Motor neuron (in vitro differentiated cells): ENCODE measurements at regions not wholly inside any gene's neighbourhood (a gene's known extent, or its start where the extent isn't known, plus 50 kb on each side); places are given as distances from the start of the nearest gene placed in this dataset.
"Not testable (repeated sequence)": the region's sequence is repeated elsewhere in the genome, so short reads cannot be mapped to it uniquely, and the experiment has no call there.

Source experiments
- ATAC-seq, 8 experiments: fragments of 200-7000 bp; cut with Tn5 transposase; replicated peaks in 6 of 8; 2 replicates each; pipeline ENCODE4 v1.8.0; 2021; ENCODE audit warnings: mild to moderate bottlenecking in 8 of 8, moderate library complexity in 8 of 8
- H3K27ac ChIP-seq, 2 donors: fragments of 250-450 bp; sonication (Bioruptor Pico); 2 replicates each; pipeline ENCODE4 v1.9.0; 2021; ENCODE audit warnings: antibody characterized with exemption in 2 of 2, mild to moderate bottlenecking in 2 of 2, moderate library complexity in 1 of 2
- H3K4me1 ChIP-seq, 2 donors: fragments of 250-450 bp; sonication (Bioruptor Pico); replicated peaks in 1 of 2; 2 replicates each; pipeline ENCODE4 v1.6.1; 2021; ENCODE audit warnings: antibody characterized with exemption in 2 of 2, mild to moderate bottlenecking in 2 of 2, moderate library complexity in 1 of 2
- H3K4me3 ChIP-seq, 5 donors: fragments of 250-450 bp; sonication (Bioruptor Pico); 2 replicates each; pipeline ENCODE4 v1.9.0; 2021; ENCODE audit warnings: antibody characterized with exemption in 5 of 5, mild to moderate bottlenecking in 5 of 5, moderate library complexity in 4 of 5
- WGBS, 10 experiments: fragments of 450-650 bp; shearing (Covaris generic); methylation state at CpG; one replicate each; pipeline ENCODE4 v1.0.0; 2022; 5-methylcytosine and 5-hydroxymethylcytosine counted together
- in situ Hi-C, 9 experiments: fragments of 400-800 bp; cut with MboI; loops; one replicate each; pipeline ENCODE4 v1.15.0; 2021; ENCODE audit warnings: low sequenced_read_pairs in 9 of 9, low pct_unique_long_range_greater_than_20kb in 2 of 9; ENCODE audit not compliant: unreplicated experiment in 9 of 9

GRCh38 chr4:155587766-155588165 lies 78.9 kb upstream of the GUCY1A1 start:
- Histone ChIP-seq H3K4me1 (peaks cover 0 to 7% of the 10 kb centered on the region in 2 donors), H3K27ac (no peak overlapping the region), H3K4me3 (no peak overlapping the region)
- ATAC-seq = no peak
- in situ Hi-C loops = no loop called here
- 65 to 96% (median 87%) methylated on average over 1 to 3 of the region's 3 CpGs; no CpG with 5 or more reads in 2 of the 10 experiments for WGBS, 10 experiments

- no peak overlapping the region for H3K27ac ChIP-seq
- in situ Hi-C loops = no loop called here
- 5 to 68% (median 47%) methylated on average over 1 to 4 of the region's 4 CpGs for WGBS, 10 experiments
- peaks cover 0 to 4% of the 10 kb centered on the region in 2 donors for H3K4me1 ChIP-seq
- no peak overlapping the region for H3K4me3 ChIP-seq
- peak in 2 of 8 experiments; percentile 57 to 67 for ATAC-seq
These were observed 83.6 kb upstream of the GUCY1A1 start for GRCh38 chr4:155582971-155583437.

GRCh38 chr4:155582041-155582440 lies 84.6 kb upstream of the GUCY1A1 start:
- H3K4me1 ChIP-seq = peaks cover 0 to 2% of the 10 kb centered on the region in 2 donors
- no peak overlapping the region for H3K27ac ChIP-seq
- no peak for ATAC-seq
- in situ Hi-C loops = no loop called here
- H3K4me3 ChIP-seq = no peak overlapping the region
- WGBS, 10 experiments = 0 to 90% (median 20%) methylated on average over 1 of the region's 1 CpG; no CpG with 5 or more reads in 3 of the 10 experiments

- no peak overlapping the region for H3K27ac ChIP-seq
- in situ Hi-C loops = no loop called here
- H3K4me3 ChIP-seq = no peak overlapping the region
- peak in 2 of 8 experiments; percentile 19 to 48 for ATAC-seq
- peaks cover 0 to 2% of the 10 kb centered on the region in 2 donors for H3K4me1 ChIP-seq
- WGBS, 10 experiments = 0 to 73% (median 41%) methylated on average over 1 to 2 of the region's 2 CpGs; no CpG with 5 or more reads in 2 of the 10 experiments
These were observed 87.8 kb upstream of the GUCY1A1 start for GRCh38 chr4:155578726-155579370.

- Histone ChIP-seq H3K4me3 (no peak overlapping the region), H3K27ac (no peak overlapping the region), H3K4me1 (peaks cover 0 to 2% of the 10 kb centered on the region in 2 donors)
- ATAC-seq = peak in 2 of 8 experiments; percentile 44
- WGBS, 10 experiments = 43 to 100% (median 63%) methylated on average over 2 to 5 of the region's 5 CpGs; no CpG with 5 or more reads in 1 of the 10 experiments
- in situ Hi-C loops = no loop called here
These were observed 88.4 kb upstream of the GUCY1A1 start for GRCh38 chr4:155578219-155578618.

- H3K27ac ChIP-seq, H3K4me3 ChIP-seq, ATAC-seq, H3K4me1 ChIP-seq, in situ Hi-C loops: not testable (repeated sequence)
- WGBS, 10 experiments = 0 to 100% (median 33%) methylated on average over 1 of the region's 1 CpG; no CpG with 5 or more reads in 5 of the 10 experiments
These were observed 92.3 kb upstream of the GUCY1A1 start for GRCh38 chr4:155574329-155574728.

GRCh38 chr4:155573126-155573525 lies 93.5 kb upstream of the GUCY1A1 start:
- H3K4me3 ChIP-seq = no peak overlapping the region
- in situ Hi-C loops = no loop called here
- ATAC-seq = no peak
- 29 to 100% (median 71%) methylated on average over 1 to 2 of the region's 5 CpGs; no CpG with 5 or more reads in 5 of the 10 experiments for WGBS, 10 experiments
- no peak overlapping the region for H3K27ac ChIP-seq
- H3K4me1 ChIP-seq = peaks cover 0 to 7% of the 10 kb centered on the region in 2 donors

GRCh38 chr4:155572106-155572703 lies 94.4 kb upstream of the GUCY1A1 start:
- H3K4me1 ChIP-seq = peaks cover 0 to 7% of the 10 kb centered on the region in 2 donors
- 40 to 88% (median 79%) methylated on average over 2 to 7 of the region's 10 CpGs for WGBS, 10 experiments
- in situ Hi-C loops = no loop called here
- ATAC-seq = no peak
- H3K27ac ChIP-seq = no peak overlapping the region
- H3K4me3 ChIP-seq = no peak overlapping the region

- in situ Hi-C loops = no loop called here
- Histone ChIP-seq H3K4me3 (no peak overlapping the region), H3K4me1 (peaks cover 0 to 7% of the 10 kb centered on the region in 2 donors), H3K27ac (no peak overlapping the region)
- ATAC-seq = peak in 3 of 8 experiments; percentile 26 to 79 (median 33)
- 40 to 80% (median 63%) methylated on average over 1 of the region's 1 CpG; no CpG with 5 or more reads in 5 of the 10 experiments for WGBS, 10 experiments
These were observed 95.3 kb upstream of the GUCY1A1 start for GRCh38 chr4:155571184-155571944.

- Histone ChIP-seq H3K4me3 (no peak overlapping the region), H3K27ac (no peak overlapping the region), H3K4me1 (peaks cover 0 to 7% of the 10 kb centered on the region in 2 donors)
- WGBS, 10 experiments = 8 to 100% methylated on average over 1 to 2 of the region's 2 CpGs; no CpG with 5 or more reads in 8 of the 10 experiments
- no peak for ATAC-seq
- in situ Hi-C loops = no loop called here
These were observed 96.0 kb upstream of the GUCY1A1 start for GRCh38 chr4:155570661-155571060.

- in situ Hi-C loops = no loop called here
- Histone ChIP-seq H3K27ac (no peak overlapping the region), H3K4me1 (peaks cover 0 to 7% of the 10 kb centered on the region in 2 donors), H3K4me3 (no peak overlapping the region)
- no peak for ATAC-seq
- WGBS, 10 experiments = 11 to 100% (median 83%) methylated on average over 1 to 4 of the region's 4 CpGs; no CpG with 5 or more reads in 1 of the 10 experiments
These were observed 96.6 kb upstream of the GUCY1A1 start for GRCh38 chr4:155569960-155570515.

GRCh38 chr4:155569471-155569870 lies 97.2 kb upstream of the GUCY1A1 start:
- WGBS, 10 experiments = 75 to 100% (median 93%) methylated on average over 1 to 3 of the region's 3 CpGs; no CpG with 5 or more reads in 5 of the 10 experiments
- no peak overlapping the region for H3K4me3 ChIP-seq
- H3K27ac ChIP-seq = no peak overlapping the region
- in situ Hi-C loops = no loop called here
- H3K4me1 ChIP-seq = peaks cover 0 to 7% of the 10 kb centered on the region in 2 donors
- no peak for ATAC-seq
